GM18502 (cell line): ENCODE measurements at regions not wholly inside any gene's neighbourhood (a gene's known extent, or its start where the extent isn't known, plus 50 kb on each side); places are given as distances from the start of the nearest gene placed in this dataset.
"Not testable (repeated sequence)": the region's sequence is repeated elsewhere in the genome, so short reads cannot be mapped to it uniquely, and the experiment has no call there.

ENCODE experiments used
- ATAC-seq: cut with Tn5 transposase; IDR thresholded peaks from one replicate; pipeline ENCODE4 v1.9.1; 2021; ENCODE audit warnings: mild to moderate bottlenecking; ENCODE audit not compliant: unreplicated experiment, poor library complexity

GRCh38 chr4:149983401-149983800 is 94.8 kb upstream of the DCLK2 start:
- no peak for ATAC-seq

- no peak for ATAC-seq
Observed at GRCh38 chr4:149983931-149984330, 94.3 kb upstream of the DCLK2 start.

GRCh38 chr4:149985981-149986380 is 92.3 kb upstream of the DCLK2 start:
- ATAC-seq: no peak

GRCh38 chr4:149986917-149987316 is 91.3 kb upstream of the DCLK2 start:
- ATAC-seq: no peak

- no peak for ATAC-seq
Observed at GRCh38 chr4:149987330-149988086, 90.7 kb upstream of the DCLK2 start.

GRCh38 chr4:149988087-149988410 is 90.2 kb upstream of the DCLK2 start:
- ATAC-seq: no peak

GRCh38 chr4:149993030-149993429 is 85.2 kb upstream of the DCLK2 start:
- no peak for ATAC-seq

GRCh38 chr4:149995134-149995756 is 83.0 kb upstream of the DCLK2 start:
- ATAC-seq: no peak

- peak; percentile 81 for ATAC-seq
Observed at GRCh38 chr4:149997881-149998421, 80.3 kb upstream of the DCLK2 start.

GRCh38 chr4:149999485-150000074 is 78.7 kb upstream of the DCLK2 start:
- ATAC-seq: peak; percentile 52

- no peak for ATAC-seq
Observed at GRCh38 chr4:150001815-150002214, 76.4 kb upstream of the DCLK2 start.

- ATAC-seq: no peak
Observed at GRCh38 chr4:150002561-150002960, 75.7 kb upstream of the DCLK2 start.

- ATAC-seq: no peak
Observed at GRCh38 chr4:150004481-150004880, 73.8 kb upstream of the DCLK2 start.

- no peak for ATAC-seq
Observed at GRCh38 chr4:150005537-150005936, 72.7 kb upstream of the DCLK2 start.

GRCh38 chr4:150006197-150006596 is 72.0 kb upstream of the DCLK2 start:
- no peak for ATAC-seq

GRCh38 chr4:150007512-150007911 is 70.7 kb upstream of the DCLK2 start:
- ATAC-seq: no peak

- ATAC-seq: no peak
Observed at GRCh38 chr4:150008546-150008945, 69.7 kb upstream of the DCLK2 start.

- ATAC-seq: no peak
Observed at GRCh38 chr4:150009533-150009932, 68.7 kb upstream of the DCLK2 start.

GRCh38 chr4:150010525-150011126 is 67.6 kb upstream of the DCLK2 start:
- peak; percentile 83 for ATAC-seq

GRCh38 chr4:150012851-150013360 is 65.3 kb upstream of the DCLK2 start:
- no peak for ATAC-seq

- not testable (repeated sequence) for ATAC-seq
Observed at GRCh38 chr4:150015910-150016309, 62.3 kb upstream of the DCLK2 start.
